NB4 (cell line): ENCODE measurements at regions not wholly inside any gene's neighbourhood (a gene's known extent, or its start where the extent isn't known, plus 50 kb on each side); places are given as distances from the start of the nearest gene placed in this dataset.

Experiments
- CTCF ChIP-seq: IDR thresholded peaks from one replicate; pipeline ENCODE4 v1.5.1; 2012; ENCODE audit warnings: low read depth, low read length
- TF ChIP-seq, protein P1 (sequence below): IDR thresholded peaks from 2 replicates; pipeline ENCODE4 v1.6.1; 2011; ENCODE audit warnings: low read depth, low read length

- no peak for TF ChIP-seq CTCF
- TF ChIP-seq, protein P1, sequence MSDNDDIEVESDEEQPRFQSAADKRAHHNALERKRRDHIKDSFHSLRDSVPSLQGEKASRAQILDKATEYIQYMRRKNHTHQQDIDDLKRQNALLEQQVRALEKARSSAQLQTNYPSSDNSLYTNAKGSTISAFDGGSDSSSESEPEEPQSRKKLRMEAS, result no peak
Observed at GRCh38 chr10:120076996-120077706, 184.6 kb downstream of the SEC23IP start.
